Germinal center (tissue), 1 donor: ENCODE measurements at regions not wholly inside any gene's neighbourhood (a gene's known extent, or its start where the extent isn't known, plus 50 kb on each side); places are given as distances from the start of the nearest gene placed in this dataset.

ENCODE experiments used
- DNase-seq: peaks from one replicate; pipeline ENCODE4 v3.0.0; 2012; ENCODE audit warnings: mixed read lengths, low spot score

GRCh38 chr3:177300842-177301241 is 103.6 kb upstream of the TBL1XR1 start:
- DNase-seq = no peak

GRCh38 chr3:177306252-177306651 is 109.0 kb upstream of the TBL1XR1 start:
- DNase-seq = no peak

GRCh38 chr3:177307391-177307790 is 110.1 kb upstream of the TBL1XR1 start:
- DNase-seq = no peak

DNA sequence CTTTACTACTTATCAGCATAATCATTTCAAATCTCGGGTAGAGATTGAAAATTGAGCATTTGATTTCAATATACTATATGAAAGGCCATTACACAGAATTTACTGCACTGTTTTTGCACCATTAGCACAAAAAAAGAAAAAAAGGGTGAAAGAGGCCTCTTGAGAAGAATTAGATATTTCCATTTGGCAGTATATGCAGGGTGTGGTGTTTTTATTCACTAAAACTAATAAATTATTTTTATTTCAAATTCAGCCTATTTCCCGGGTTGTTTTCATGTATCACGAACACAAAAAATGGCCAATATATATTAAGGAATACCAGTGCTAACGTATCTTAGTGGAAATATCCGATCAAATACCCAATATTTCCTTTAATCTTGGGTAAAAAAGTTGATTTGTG is 110.5 kb upstream of the TBL1XR1 start:
- no peak for DNase-seq

DNA sequence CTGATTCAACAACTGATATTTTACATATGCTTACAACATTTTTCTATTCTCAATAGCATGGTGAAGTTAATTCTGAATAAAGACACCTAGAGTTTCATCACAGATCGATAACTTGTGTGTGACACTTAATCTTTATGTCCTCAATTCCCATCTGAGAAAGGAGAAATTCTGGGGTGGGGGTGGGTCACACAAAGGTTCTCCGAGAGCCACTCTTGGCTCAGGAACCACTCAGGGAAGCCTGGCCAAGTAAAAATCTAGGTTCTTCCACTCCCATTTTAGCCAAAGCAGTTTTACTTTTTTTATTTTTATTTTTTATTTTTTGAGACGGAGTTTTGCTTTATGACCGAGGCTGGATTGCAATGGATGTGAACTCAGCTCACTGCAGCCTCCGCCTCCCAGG is 111.0 kb upstream of the TBL1XR1 start:
- DNase-seq = no peak

DNA sequence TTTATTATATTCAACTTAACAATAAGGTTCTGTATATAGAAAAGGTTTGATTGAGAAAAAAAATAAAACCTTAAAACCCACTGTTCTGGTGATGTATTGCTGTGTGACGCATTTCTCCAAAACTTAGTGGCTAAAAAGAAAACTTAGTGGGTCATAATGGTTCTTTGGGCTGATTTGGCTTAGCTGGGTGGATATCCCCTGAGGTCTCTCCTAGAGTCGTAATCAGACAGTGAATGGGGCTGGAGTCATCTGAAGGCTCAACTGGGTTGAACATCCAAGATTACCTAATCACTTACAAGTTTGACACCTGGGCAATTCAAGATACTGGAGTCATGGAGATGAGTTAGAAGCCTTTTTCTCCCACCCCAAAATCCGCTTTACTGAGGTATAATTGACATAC is 111.6 kb upstream of the TBL1XR1 start:
- no peak for DNase-seq

GRCh38 chr3:177312491-177312890 is 115.2 kb upstream of the TBL1XR1 start:
- no peak for DNase-seq

DNA sequence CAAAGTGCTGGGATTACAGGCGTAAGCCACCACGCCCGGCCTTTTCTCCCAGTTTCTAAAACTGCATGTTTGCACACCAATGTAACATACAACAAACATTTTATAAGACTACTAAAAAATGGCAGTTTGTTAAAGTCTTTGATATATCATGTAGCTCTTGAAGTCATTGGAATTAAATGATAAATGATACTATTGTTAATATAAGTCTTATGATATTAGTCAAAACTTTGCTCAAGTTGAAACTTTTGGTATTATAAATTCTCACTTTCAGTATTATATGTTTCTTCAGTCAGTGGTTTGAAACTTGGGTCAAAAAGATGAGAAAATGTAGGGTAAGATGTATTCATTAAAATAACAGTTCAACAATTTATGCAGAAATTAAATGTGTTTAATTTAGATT is 117.6 kb upstream of the TBL1XR1 start:
- DNase-seq = no peak

- no peak for DNase-seq
Observed at GRCh38 chr3:177317247-177317646, 120.0 kb upstream of the TBL1XR1 start.

DNA sequence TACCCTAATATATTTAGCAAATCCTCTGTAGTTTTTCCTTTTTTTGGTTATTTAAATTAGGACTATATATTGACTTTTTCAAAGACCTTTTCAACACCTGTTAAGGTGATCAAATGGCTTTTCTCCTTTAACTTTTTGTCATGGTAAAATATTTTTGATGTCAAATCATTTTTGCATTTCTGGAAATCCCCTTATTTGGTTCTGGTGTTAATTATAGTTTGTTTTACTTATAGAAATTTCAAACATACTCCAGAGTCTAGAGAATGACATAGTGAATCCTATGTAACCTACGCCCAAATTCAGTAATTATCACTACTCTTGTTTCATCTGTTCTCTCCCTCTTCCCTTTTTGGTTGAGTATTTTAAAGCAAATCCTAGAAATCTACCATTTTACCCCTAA is 121.3 kb upstream of the TBL1XR1 start:
- DNase-seq = peak; percentile 45

- DNase-seq = peak; percentile 55
Observed at GRCh38 chr3:177320765-177321247, 123.5 kb upstream of the TBL1XR1 start.

DNA sequence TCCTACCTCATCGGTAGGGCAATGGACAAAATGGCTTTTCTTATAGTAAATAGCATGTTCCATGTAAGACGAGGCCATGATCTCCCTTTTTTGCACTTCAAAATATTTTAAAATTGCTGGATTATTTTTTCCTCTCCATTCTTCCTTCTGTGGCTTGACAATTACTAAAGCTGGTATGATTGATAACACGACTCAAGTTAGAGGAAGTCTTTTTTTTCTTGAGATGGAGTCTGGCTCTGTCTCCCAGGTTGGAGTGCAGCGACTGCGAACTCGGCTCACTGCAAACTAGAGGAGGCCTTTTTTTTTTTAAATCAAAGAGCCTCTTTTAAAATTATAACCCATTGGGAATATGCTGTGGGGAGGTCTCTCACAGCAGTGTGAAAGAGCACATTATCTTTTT is 124.5 kb upstream of the TBL1XR1 start:
- DNase-seq = no peak

GRCh38 chr3:177322881-177323280 is 125.6 kb upstream of the TBL1XR1 start:
- no peak for DNase-seq

GRCh38 chr3:177329854-177330253 is 132.6 kb upstream of the TBL1XR1 start:
- DNase-seq = no peak

DNA sequence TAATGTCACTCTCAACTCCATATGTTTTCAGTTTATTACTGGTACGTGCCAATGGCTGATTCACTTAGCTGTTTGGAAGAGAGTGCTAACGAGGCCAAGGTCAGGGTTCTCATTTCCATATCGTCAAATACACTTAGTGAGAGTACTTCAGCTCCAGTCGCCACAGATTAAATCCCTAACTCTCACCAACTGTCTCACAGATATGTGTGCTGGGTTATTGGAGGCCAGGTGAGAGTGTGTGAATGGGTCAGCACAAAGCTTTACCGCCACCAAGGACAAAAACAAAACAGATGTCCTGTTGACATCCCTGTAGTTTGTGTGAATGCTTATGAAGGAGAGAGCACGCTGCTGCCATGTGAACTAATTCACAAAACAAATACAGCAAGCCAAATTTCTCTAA is 133.5 kb upstream of the TBL1XR1 start:
- no peak for DNase-seq

DNA sequence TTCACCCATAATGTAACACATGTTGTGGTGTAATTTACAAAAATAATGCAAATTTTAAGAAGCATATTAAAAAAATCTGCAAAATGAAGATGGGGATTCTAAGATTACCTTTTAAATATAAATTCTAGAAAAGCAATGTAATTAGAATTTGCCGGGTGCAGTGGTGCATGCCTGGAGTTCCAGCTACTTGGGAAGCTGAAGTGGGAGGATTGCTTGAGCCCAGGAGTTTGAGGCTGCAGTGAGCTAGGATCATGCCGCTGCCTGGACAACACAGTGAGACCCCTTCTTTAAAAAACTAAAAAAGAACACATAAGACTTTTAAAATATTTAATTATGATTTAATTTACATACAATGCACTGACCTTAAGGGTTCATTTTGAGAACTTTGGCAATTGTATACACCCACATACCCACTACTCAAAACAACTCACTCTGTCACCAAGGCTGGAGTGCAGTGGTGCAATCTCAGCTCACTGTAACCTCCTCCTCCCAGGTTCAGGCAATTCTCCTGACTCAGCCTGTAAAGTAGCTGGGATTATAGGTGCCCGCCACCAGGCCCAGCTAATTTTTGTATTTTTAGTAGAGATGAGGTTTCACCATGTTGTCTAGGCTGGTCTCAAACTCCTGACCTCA is 134.0 kb upstream of the TBL1XR1 start:
- no peak for DNase-seq

GRCh38 chr3:177332955-177333354 is 135.7 kb upstream of the TBL1XR1 start:
- no peak for DNase-seq

DNA sequence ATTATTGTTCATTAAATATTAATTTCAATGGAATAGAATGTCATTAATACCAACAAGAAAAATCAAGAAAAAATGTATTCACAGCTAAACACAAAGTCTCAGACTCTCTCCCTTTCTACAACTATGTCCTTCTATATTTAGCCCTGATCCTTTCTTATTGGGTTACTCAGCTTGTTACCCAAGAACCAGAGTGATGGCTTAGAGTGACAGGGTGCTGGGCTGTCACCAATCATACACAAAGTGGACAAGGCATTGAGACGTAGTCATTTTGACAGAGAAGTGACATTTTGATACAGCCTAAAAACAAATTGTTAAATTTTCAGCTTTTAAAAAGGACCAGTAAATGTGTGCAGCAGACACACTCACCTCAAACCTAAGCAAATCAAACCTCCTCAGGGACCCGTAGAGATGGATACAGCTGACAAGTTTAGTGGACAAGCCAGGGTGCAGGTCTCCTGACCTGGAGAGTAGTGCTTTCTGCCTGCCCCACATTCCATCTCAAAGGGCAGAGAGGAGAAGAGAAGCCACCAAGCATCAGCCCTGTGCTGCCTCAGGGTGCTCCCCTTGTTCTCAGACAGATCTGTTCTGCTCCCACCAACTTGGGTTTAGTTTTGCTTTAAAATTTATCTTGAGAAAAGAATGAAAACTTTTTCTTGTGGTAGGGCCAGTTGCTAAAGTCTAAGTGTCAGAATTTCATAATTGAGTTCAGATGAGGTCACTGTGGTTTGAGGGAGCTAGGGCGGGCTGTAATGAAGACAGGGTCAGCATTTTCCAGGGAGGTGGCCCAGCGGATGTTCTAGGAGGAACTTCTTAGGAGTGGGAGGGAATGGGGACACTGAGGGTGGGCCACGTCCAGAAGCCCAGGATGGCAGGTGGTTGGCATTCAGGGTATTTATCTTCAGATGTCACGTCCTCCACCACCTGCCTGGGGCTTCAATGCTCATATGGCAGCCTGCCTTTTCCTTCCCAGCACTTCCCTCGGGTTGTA is 136.5 kb upstream of the TBL1XR1 start:
- no peak for DNase-seq

GRCh38 chr3:177334803-177335202 is 137.5 kb upstream of the TBL1XR1 start:
- DNase-seq = no peak

GRCh38 chr3:177335728-177336127 is 138.4 kb upstream of the TBL1XR1 start:
- DNase-seq = no peak

GRCh38 chr3:177336873-177337450 is 139.7 kb upstream of the TBL1XR1 start:
- no peak for DNase-seq

- no peak for DNase-seq
Observed at GRCh38 chr3:177337541-177338331, 140.5 kb upstream of the TBL1XR1 start.
